ENCODE measurements at regions not wholly inside any gene's neighbourhood (a gene's known extent, or its start where the extent isn't known, plus 50 kb on each side); places are given as distances from the start of the nearest gene placed in this dataset.
"Not testable (repeated sequence)": the region's sequence is repeated elsewhere in the genome, so short reads cannot be mapped to it uniquely, and the experiment has no call there.

DNA sequence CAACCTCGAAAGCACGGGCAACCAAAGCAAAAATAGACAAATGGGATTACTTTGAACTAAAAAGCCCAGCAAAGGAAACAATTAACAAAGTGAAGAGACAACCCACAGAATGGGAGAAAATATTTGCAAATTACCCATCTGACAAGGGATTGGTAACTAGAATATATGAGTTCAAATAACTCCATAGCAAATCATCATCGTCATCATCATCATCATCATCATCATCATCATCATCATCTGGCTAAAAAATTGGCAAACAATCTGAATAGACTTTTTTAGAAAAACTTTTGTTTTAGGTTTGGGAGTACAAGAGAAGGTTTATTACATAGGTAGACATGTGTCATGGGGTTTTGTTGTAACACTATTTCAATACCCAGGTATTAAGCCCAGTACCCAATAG lies 1239.3 kb upstream of the FAM98A start:
- no peak for DNase-seq

DNA sequence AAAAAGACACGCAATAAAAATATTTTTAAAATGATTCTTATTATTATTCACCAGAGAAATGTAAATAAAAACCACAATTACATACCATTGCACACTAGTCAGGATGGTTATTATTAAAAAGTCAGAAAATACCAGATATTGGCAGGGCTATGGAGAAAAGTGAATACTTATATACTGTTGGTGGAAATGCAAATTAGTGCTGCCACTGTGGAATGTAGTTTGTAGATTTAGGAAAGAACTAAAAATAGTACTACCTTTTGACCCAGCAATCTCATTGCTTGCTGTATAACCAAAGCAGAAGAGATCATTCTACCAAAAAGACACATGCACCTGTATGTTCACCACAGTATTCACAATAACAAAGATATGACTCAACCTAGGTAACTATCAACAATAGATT lies 1237.3 kb upstream of the FAM98A start:
- no peak for DNase-seq

DNA sequence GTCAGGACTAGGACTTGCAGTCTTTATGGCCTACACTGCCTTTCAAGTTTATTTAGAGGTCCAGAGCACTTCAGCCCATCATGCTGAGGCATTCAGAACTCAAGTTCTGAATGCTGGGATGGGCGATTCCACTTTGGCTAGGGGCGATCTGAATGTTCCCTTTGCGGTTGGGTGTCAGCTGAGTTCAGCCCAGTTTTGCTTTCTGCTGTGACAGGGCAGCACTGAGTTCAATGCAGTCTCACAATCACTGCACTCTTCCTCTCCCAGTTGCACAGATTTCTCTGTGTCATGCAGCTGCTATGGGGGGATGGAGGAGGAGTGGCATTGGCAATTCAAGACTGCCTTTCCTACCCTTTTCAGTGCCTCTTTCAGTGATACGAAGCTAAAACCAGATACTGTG lies 1232.0 kb upstream of the FAM98A start:
- DNase-seq, result peak in 40 of 51 donors; percentile 1 to 83 (median 28)

DNA sequence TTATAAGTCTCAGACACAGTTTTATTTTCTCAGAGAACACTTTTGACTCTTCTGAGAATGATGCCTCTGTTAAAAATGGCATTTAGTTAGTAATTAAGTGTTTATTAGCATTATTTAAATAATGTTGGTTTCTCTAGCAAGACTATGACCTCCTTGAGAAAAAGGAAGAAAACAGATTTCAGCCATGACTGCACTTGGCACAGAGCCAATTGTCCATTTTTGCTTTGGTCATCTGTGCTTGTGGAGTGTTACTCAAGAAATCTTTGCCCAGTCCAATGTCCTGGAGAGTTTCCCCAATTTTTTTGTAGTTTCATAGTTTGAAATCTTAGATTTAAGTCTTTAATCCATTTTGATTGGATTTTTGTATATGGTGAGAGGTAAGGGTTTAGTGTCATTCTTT lies 1229.4 kb upstream of the FAM98A start:
- DNase-seq, result no peak

DNA sequence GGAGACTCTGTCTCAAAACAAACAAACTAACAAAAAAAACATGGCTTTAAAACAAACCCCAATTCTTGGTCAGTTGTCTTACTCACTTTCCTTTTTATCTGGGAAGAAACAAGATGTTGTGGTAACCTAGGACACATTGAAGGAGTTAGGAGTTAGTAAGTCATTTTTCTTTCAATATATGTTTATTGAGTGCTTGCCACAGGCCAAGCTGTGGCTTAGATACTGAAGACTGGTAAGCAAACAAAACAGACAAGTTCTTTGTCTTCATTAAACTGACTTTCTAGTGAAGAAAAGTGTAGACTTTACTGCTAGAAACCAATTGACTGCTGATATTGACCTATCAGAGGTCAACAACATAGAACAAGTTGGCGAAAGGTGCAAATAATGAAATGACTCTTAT lies 1228.3 kb upstream of the FAM98A start:
- DNase-seq, result no peak

DNA sequence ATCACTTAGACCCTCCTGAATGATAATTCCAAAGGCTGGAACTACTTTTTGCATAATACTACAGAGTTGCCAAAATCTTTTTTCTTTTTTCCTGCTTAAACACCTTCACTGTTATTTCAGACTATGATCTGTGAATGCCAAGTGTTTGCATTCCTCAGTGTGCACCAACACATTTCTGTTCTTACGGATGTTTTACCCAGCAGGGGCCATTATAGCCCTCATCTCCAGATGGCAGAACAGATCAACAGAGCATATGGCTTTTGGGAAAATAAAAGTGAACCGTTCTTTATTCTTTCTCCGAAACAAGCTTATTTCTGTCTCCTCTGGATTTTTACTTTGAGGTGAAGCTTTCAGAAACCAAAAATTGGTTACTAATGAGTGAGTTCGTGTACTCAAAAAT lies 1226.6 kb upstream of the FAM98A start:
- no peak for DNase-seq

GRCh38 chr2:34822616-34823015 lies 1223.5 kb upstream of the FAM98A start:
- DNase-seq, result no peak

GRCh38 chr2:34815052-34815741 lies 1216.1 kb upstream of the FAM98A start:
- DNase-seq, result no peak

DNA sequence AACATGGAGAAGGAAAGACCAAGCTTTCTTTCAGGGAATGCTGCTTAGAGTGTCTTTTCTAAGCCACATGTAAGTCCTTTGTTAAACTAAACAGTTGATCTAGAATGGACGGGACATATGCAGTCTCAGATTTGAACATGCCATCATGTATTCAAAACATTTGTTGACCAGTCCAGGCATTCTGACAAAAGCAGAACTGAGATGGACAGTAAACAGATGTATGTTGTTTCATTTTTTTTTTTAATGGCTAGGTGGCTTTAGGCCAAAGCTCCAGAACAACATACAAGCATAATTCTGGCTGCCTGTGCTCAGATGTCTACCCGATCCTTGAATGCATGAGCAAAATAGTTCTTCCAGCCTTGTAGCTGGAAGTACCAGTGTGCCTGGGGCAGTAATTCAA lies 1211.4 kb upstream of the FAM98A start:
- no peak for DNase-seq

DNA sequence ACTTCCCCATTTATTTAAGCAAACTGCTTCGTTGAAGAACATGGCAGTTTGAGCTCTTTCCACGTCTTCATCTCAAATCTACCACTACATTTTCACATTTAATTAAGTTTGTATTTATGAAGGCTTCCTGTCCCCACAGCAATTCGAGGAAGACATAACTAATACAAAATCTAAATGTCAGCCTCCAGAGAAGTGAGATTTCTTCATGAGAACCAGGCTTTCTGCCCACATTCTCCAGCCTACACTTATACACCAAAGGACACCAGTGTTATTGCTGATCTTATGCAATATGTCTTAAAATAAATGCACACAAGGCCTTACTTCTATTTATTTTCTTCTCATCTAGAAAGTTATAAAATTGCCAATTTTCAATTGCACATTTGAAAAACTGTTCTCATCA lies 1209.3 kb upstream of the FAM98A start:
- no peak for DNase-seq

DNA sequence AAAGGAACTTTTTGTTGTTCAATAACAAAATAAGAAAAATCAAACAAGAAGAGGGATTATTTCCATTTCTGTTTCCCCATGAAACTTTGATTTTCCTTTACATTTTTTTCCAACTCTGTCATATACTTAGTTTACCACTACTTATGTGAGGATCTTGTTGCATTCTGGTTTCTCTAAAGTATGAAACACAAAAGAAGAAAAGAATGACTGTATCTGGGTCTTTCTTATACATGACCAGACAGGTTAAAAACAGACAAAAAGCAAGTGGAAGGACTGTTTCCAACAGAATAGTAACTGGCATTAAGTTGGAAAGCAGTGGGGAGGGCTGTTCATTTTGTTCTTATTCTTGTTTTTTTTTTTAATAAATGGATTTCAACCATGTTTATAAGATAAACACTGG lies 1207.8 kb upstream of the FAM98A start:
- no peak for DNase-seq

DNA sequence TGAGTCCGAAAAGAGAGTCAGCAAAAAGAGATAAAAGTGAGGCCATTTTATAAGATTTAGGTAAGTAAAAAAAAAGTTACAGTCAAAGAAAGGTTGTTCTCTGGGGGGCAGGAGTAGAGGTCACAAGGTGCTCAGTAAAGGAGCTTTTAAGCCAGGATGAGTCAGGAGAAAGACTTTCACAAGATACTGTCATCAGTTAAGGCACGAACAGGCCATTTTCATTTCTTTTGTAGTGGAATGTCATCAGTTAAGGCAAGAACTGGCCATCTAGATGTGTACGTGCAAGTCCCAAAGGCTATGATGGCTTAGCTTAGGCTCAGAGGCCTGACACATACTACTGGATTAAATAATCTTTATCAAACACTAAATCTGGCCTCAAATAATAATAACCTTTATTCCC lies 1207.3 kb upstream of the FAM98A start:
- no peak for DNase-seq

GRCh38 chr2:34799556-34799955 lies 1200.5 kb upstream of the FAM98A start:
- DNase-seq, result no peak

DNA sequence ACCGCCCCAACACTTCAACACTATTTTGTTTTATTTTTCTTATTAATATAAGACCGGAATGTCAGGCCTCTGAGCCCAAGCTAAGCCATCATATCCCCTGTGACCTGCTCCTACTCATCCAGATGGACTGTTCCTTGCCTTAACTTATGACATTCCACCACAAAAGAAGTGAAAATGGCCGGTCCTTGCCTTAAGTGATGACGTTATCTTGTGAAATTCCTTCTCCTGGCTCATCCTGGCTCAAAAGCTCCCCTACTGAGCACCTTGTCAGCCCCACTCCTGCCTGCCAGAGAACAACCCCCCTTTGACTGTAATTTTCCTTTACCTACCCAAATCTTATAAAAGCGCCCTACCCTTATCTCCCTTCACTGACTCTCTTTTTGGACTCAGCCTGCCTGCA lies 1196.5 kb upstream of the FAM98A start:
- DNase-seq, result not testable (repeated sequence)

DNA sequence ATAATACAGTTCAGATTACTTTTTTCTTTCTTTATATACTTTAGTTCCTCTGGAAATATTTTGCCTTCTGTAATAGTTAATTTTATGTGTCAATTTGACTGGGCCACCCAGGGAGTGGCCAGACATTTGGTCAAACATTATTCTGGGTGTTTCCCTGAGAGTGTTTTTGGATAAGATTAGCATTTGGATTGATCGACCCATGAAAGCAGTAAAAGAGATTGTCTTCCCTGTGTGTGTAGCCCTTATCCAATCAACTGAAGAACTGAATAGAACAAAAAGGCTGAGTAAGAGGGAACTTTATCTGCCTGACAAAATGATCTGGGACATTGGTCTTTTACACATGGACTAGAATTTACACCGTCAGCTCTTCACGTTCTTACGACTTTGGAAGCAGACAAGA lies 1190.1 kb upstream of the FAM98A start:
- no peak for DNase-seq

DNA sequence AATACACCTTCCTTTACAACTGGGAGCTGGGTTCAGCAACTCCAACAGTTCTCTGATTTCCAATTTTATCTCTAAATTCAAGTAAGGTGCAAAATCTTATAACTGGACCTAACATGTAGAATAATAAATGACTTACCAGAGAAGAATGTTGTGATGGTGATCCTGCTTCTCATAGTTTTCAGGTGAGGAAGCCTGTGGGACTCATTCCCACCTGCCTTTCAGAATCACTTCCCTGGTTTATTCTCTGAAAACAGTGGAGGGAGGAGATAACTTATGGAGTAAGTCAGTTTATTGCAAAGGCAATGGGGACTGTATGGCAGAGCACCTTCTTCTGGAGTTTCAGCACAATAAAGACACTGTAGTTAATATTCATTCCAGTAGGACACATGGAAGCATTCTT lies 1188.2 kb upstream of the FAM98A start:
- DNase-seq, result no peak

- DNase-seq, result peak in 1 of 51 donors; percentile 1
These were observed 1186.2 kb upstream of the FAM98A start for GRCh38 chr2:34785206-34785785.

GRCh38 chr2:34784701-34785100 lies 1185.6 kb upstream of the FAM98A start:
- no peak for DNase-seq

DNA sequence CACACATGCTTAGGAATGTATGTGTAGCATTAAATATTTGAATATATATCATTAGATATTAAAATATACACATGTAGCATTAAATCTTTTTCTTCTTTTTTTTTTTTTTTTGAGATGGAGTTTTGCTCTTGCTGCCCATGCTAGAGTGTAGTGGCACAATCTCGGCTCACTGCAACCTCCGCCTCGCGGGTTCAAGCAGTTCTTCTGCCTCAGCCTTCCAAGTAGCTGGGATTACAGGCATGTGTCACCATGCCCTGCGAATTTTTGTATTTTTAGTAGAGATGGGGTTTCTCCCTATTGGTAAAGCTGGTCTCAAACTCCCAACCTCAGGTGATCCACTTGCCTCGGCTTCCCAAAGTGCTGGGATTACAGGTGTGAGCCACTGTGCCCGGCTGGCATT lies 1151.6 kb upstream of the FAM98A start:
- DNase-seq, result not testable (repeated sequence)

- DNase-seq, result no peak
These were observed 1148.5 kb upstream of the FAM98A start for GRCh38 chr2:34747643-34748042.

DNA sequence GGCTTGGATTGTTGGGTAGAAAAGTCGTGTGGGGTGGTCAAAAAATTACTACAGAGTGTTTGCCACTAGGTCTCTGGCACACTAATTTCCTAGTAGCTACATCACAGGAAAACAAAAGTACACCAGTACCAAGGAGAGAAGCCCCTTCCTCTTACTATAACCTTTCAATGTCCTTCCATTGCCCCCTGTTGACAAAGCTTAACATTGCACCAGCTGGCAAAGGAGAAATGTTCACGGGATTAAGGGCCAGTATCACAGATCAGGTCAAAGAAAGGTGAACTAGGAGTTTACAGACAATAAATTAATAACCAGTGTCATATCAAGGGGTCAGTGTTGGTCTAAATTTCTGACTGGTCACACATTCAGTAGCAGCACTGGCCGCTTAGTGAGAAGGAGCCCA lies 1139.6 kb upstream of the FAM98A start:
- no peak for DNase-seq

DNA sequence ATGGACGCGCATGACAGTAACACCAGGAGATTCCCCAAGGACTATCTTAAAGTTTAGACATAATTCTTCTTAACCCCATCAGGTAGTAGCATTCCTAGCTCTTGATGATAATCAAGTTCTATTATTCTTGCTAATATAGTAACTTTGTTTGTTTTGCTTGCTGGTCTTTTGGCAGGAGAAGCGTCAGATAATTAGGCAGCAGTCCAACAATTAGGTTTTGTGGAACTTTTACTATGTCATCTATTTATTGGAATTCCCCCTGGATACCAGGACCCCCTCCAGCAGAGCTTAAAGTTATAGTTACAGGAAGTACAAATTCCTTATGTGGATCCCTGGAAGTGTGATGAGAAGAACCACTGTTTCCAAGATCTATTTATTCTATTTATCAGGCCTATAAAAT lies 1138.0 kb upstream of the FAM98A start:
- no peak for DNase-seq

DNA sequence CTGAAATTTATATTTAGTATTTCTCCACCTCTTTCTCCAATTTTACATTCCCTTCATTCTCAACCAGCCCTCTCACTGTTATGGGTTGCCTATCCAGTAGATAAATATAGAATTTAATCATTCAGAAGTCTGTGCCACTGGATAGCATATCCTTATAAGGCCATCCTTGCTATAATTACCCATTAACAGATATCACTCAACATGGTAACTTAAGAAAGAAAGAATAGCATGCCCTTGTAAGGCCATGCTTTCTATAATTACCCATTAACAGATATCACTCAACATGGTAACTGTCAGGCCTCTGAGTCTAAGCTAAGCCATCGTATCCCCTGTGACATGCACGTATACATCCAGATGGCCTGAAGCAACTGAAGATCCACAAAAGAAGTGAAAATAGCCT lies 1137.4 kb upstream of the FAM98A start:
- no peak for DNase-seq

- DNase-seq, result no peak
These were observed 1135.6 kb upstream of the FAM98A start for GRCh38 chr2:34734662-34735061.
